ENCODE measurements at regions not wholly inside any gene's neighbourhood (a gene's known extent, or its start where the extent isn't known, plus 50 kb on each side); places are given as distances from the start of the nearest gene placed in this dataset.

- no peak overlapping the region for H3K4me3 Mint-ChIP-seq
Measured at GRCh38 chr13:100853434-100853833, 178.8 kb upstream of the TMTC4 start.

GRCh38 chr13:100852146-100852545 is 177.6 kb upstream of the TMTC4 start:
- no peak overlapping the region for H3K27ac Mint-ChIP-seq
- H3K27me3 Mint-ChIP-seq (ENCODE audit: low read depth): peaks cover 8% of the 10 kb centered on the region
- peaks cover 5% of the 10 kb centered on the region for H3K9me3 Mint-ChIP-seq
- no peak overlapping the region for H3K4me3 Mint-ChIP-seq
- no peaks in the 10 kb centered on the region for H3K4me1 Mint-ChIP-seq
- no peak for TF ChIP-seq CTCF (IDR thresholded peaks at IDR 0.05; ENCODE audit: unreplicated experiment in 3 of 3)
- no peaks in the 10 kb centered on the region for H3K36me3 Mint-ChIP-seq (ENCODE audit: low read depth)

More at GRCh38 chr13:100853434-100853833, 178.8 kb upstream of the TMTC4 start:
- no peak overlapping the region for H3K27ac Mint-ChIP-seq
- TF ChIP-seq CTCF (IDR thresholded peaks at IDR 0.05; ENCODE audit: unreplicated experiment in 3 of 3): no peak
- no peaks in the 10 kb centered on the region for H3K4me1 Mint-ChIP-seq
- no peaks in the 10 kb centered on the region for H3K36me3 Mint-ChIP-seq (ENCODE audit: low read depth)
- peaks cover 11% of the 10 kb centered on the region for H3K27me3 Mint-ChIP-seq (ENCODE audit: low read depth)
- peaks cover 5% of the 10 kb centered on the region for H3K9me3 Mint-ChIP-seq

GRCh38 chr13:100848304-100848703 is 173.7 kb upstream of the TMTC4 start:
- no peak overlapping the region for H3K27ac Mint-ChIP-seq
- H3K27me3 Mint-ChIP-seq (ENCODE audit: low read depth): no peaks in the 10 kb centered on the region
- no peak for TF ChIP-seq CTCF (IDR thresholded peaks at IDR 0.05; ENCODE audit: unreplicated experiment in 3 of 3)
- no peak overlapping the region for H3K4me3 Mint-ChIP-seq
- no peaks in the 10 kb centered on the region for H3K36me3 Mint-ChIP-seq (ENCODE audit: low read depth)
- no peaks in the 10 kb centered on the region for H3K4me1 Mint-ChIP-seq
- peaks cover 5% of the 10 kb centered on the region for H3K9me3 Mint-ChIP-seq

GRCh38 chr13:100845128-100845757 is 170.6 kb upstream of the TMTC4 start:
- Mint-ChIP-seq H3K27me3 (ENCODE audit: low read depth) (peaks cover 3% of the 10 kb centered on the region), H3K4me1 (no peaks in the 10 kb centered on the region), H3K27ac (no peak overlapping the region), H3K36me3 (ENCODE audit: low read depth) (no peaks in the 10 kb centered on the region), H3K9me3 (peaks cover 5% of the 10 kb centered on the region), H3K4me3 (no peak overlapping the region)
- no peak for TF ChIP-seq CTCF (IDR thresholded peaks at IDR 0.05; ENCODE audit: unreplicated experiment in 3 of 3)

- peaks cover 5% of the 10 kb centered on the region for H3K27me3 Mint-ChIP-seq (ENCODE audit: low read depth)
Measured at GRCh38 chr13:100842136-100842535, 167.5 kb upstream of the TMTC4 start.

More at GRCh38 chr13:100842136-100842535, 167.5 kb upstream of the TMTC4 start:
- Mint-ChIP-seq H3K36me3 (ENCODE audit: low read depth) (no peaks in the 10 kb centered on the region), H3K4me3 (no peak overlapping the region), H3K4me1 (no peaks in the 10 kb centered on the region), H3K9me3 (no peaks in the 10 kb centered on the region), H3K27ac (no peak overlapping the region)
- TF ChIP-seq CTCF (IDR thresholded peaks at IDR 0.05; ENCODE audit: unreplicated experiment in 3 of 3): no peak

Measured in nephron (organoid).